ENCODE measurements at regions not wholly inside any gene's neighbourhood (a gene's known extent, or its start where the extent isn't known, plus 50 kb on each side); places are given as distances from the start of the nearest gene placed in this dataset.

DNA sequence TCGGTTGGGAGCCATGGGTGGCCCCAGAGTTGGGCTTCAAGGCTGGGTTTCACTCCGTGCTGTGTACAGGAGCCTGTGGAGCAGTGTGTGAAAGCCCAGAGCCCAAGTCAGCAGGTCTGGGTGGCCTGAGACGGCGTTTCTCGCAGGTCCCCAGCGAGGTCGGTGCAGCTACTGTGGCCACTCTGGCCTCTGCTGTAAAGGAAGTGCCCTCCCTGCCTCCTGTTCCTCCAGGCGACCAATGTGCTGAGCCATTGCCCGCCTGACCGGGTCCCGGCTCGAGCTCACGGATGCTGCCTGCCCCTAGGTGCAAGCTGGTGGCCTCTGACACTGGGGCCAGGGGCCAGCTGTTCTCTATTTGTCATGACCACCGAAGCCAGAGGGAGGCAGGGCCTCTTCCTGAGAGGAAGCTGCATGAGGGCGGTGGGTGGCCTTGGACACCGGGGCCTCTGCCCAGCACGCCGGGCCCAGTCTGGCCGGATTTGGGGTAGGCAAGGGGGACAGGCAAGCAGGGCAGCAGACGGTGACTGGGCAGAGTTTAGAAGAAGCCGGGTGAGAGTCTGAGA is 170.9 kb downstream of the IRF8 start:
- TF ChIP-seq PAX5 (IDR thresholded peaks at IDR 0.05; ENCODE audit: insufficient read depth, low read length, severe bottlenecking) = no peak
- TF ChIP-seq TAF1 (IDR thresholded peaks at IDR 0.05; ENCODE audit: low read depth, low read length) = no peak
- TF ChIP-seq SPI1 (IDR thresholded peaks at IDR 0.05; ENCODE audit: low read depth, low read length) = no peak
- no peak for TF ChIP-seq POU2F2 (IDR thresholded peaks at IDR 0.05; ENCODE audit: low read depth, low read length)
- no peak for TF ChIP-seq POLR2AphosphoS5 (IDR thresholded peaks at IDR 0.05; ENCODE audit: low read depth, low read length)
- TF ChIP-seq POLR2A (IDR thresholded peaks at IDR 0.05; ENCODE audit: low read depth, low read length) = no peak
- FAIRE-seq (no peak), DNase-seq (ENCODE audit: insufficient read length, low spot score) (no peak)

GRCh38 chr16:86070484-86070883 is 171.5 kb downstream of the IRF8 start:
- FAIRE-seq (no peak), DNase-seq (ENCODE audit: insufficient read length, low spot score) (no peak)
- no peak for TF ChIP-seq PAX5 (IDR thresholded peaks at IDR 0.05; ENCODE audit: insufficient read depth, low read length, severe bottlenecking)
- no peak for TF ChIP-seq POU2F2 (IDR thresholded peaks at IDR 0.05; ENCODE audit: low read depth, low read length)
- no peak for TF ChIP-seq SPI1 (IDR thresholded peaks at IDR 0.05; ENCODE audit: low read depth, low read length)
- TF ChIP-seq POLR2AphosphoS5 (IDR thresholded peaks at IDR 0.05; ENCODE audit: low read depth, low read length) = no peak
- no peak for TF ChIP-seq POLR2A (IDR thresholded peaks at IDR 0.05; ENCODE audit: low read depth, low read length)
- TF ChIP-seq TAF1 (IDR thresholded peaks at IDR 0.05; ENCODE audit: low read depth, low read length) = no peak

DNA sequence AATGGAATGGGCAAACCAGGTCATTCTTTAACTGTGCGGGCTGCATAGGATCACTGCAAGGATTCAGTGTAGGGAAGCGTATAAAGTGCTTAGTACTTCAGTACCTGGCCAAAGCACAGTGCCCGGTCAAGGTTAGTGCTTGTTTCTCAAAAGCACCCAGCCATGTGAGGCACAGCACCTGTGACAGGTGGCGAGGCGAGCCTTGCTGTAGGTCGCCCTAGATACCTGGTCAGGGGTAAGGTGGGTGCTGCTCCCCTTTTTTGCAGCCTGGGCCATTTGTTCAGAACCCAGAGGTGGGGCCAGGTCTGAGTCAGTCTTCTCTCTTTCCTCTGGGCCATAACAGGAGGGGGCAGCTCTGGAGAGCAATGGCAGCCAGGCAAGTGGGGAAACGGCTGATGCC is 172.0 kb downstream of the IRF8 start:
- FAIRE-seq = no peak
- TF ChIP-seq PAX5 (IDR thresholded peaks at IDR 0.05; ENCODE audit: insufficient read depth, low read length, severe bottlenecking) = no peak
- no peak for DNase-seq (ENCODE audit: insufficient read length, low spot score)

GRCh38 chr16:86071611-86072240 is 172.8 kb downstream of the IRF8 start:
- FAIRE-seq (no peak), DNase-seq (ENCODE audit: insufficient read length, low spot score) (no peak)
- TF ChIP-seq SPI1 (IDR thresholded peaks at IDR 0.05; ENCODE audit: low read depth, low read length) (no peak), POU2F2 (IDR thresholded peaks at IDR 0.05; ENCODE audit: low read depth, low read length) (no peak), POLR2A (IDR thresholded peaks at IDR 0.05; ENCODE audit: low read depth, low read length) (no peak), POLR2AphosphoS5 (IDR thresholded peaks at IDR 0.05; ENCODE audit: low read depth, low read length) (no peak), PAX5 (IDR thresholded peaks at IDR 0.05; ENCODE audit: insufficient read depth, low read length, severe bottlenecking) (no peak)

DNA sequence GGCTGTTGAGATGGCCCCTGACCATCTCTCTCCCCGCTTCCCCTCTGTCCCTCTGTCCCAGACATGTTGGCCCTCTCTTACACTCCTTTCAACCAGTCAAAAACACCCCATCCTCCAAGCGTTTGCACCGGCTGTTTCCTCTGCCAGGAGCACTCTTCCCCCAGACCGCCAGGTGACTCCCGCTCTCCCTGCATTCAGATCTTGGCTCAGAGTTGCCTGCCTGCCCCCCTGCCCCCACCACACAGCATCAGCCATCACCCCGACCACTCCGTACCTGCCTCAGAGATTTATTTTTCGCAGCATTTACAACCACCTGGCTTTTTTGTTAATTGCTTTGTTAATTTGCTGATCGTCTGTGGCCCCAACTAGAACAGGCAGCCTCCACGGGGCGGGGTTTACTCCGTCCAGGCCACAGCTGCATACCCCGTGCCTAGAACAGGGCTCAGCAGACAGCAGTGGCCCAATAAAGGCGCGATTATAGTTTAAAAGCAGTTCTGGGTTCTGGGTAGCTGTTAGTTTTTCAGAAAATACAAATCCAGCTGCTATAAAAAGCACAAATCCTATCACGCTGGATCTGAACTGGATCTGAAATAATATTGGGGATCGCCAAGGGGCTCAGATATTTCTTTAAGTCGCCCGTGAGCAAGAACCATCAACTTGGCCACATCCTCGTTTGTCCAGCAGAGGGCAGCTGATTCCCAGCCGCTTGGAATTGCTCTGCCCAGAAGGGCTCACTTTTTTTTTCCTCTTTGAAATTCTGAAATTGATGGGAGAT is 173.6 kb downstream of the IRF8 start:
- FAIRE-seq = no peak
- peak; percentile 60 for DNase-seq (ENCODE audit: insufficient read length, low spot score)
- TF ChIP-seq POLR2A (IDR thresholded peaks at IDR 0.05; ENCODE audit: low read depth, low read length) (no peak), PAX5 (IDR thresholded peaks at IDR 0.05; ENCODE audit: insufficient read depth, low read length, severe bottlenecking) (no peak), SPI1 (IDR thresholded peaks at IDR 0.05; ENCODE audit: low read depth, low read length) (no peak), POU2F2 (IDR thresholded peaks at IDR 0.05; ENCODE audit: low read depth, low read length) (no peak)

- FAIRE-seq (no peak), DNase-seq (ENCODE audit: insufficient read length, low spot score) (no peak)
- TF ChIP-seq SPI1 (IDR thresholded peaks at IDR 0.05; ENCODE audit: low read depth, low read length) (no peak), PAX5 (IDR thresholded peaks at IDR 0.05; ENCODE audit: insufficient read depth, low read length, severe bottlenecking) (no peak), POU2F2 (IDR thresholded peaks at IDR 0.05; ENCODE audit: low read depth, low read length) (no peak), POLR2AphosphoS5 (IDR thresholded peaks at IDR 0.05; ENCODE audit: low read depth, low read length) (no peak), POLR2A (IDR thresholded peaks at IDR 0.05; ENCODE audit: low read depth, low read length) (no peak)
Observed at GRCh38 chr16:86073103-86073625, 174.2 kb downstream of the IRF8 start.

- DNase-seq (ENCODE audit: insufficient read length, low spot score) (no peak), FAIRE-seq (peak; percentile 70)
- TF ChIP-seq PAX5 (IDR thresholded peaks at IDR 0.05; ENCODE audit: insufficient read depth, low read length, severe bottlenecking) (no peak), POU2F2 (IDR thresholded peaks at IDR 0.05; ENCODE audit: low read depth, low read length) (no peak), POLR2A (IDR thresholded peaks at IDR 0.05; ENCODE audit: low read depth, low read length) (no peak), TAF1 (IDR thresholded peaks at IDR 0.05; ENCODE audit: low read depth, low read length) (no peak), SPI1 (IDR thresholded peaks at IDR 0.05; ENCODE audit: low read depth, low read length) (no peak), POLR2AphosphoS5 (IDR thresholded peaks at IDR 0.05; ENCODE audit: low read depth, low read length) (no peak)
Observed at GRCh38 chr16:86073763-86074493, 175.0 kb downstream of the IRF8 start.

GRCh38 chr16:86074651-86075487 is 175.9 kb downstream of the IRF8 start:
- DNase-seq (ENCODE audit: insufficient read length, low spot score) = no peak
- no peak for FAIRE-seq
- TF ChIP-seq PAX5 (IDR thresholded peaks at IDR 0.05; ENCODE audit: insufficient read depth, low read length, severe bottlenecking) = no peak
- no peak for TF ChIP-seq POLR2AphosphoS5 (IDR thresholded peaks at IDR 0.05; ENCODE audit: low read depth, low read length)

- FAIRE-seq (no peak), DNase-seq (ENCODE audit: insufficient read length, low spot score) (no peak)
- no peak for TF ChIP-seq PAX5 (IDR thresholded peaks at IDR 0.05; ENCODE audit: insufficient read depth, low read length, severe bottlenecking)
- TF ChIP-seq POLR2AphosphoS5 (IDR thresholded peaks at IDR 0.05; ENCODE audit: low read depth, low read length) = no peak
- TF ChIP-seq POLR2A (IDR thresholded peaks at IDR 0.05; ENCODE audit: low read depth, low read length) = no peak
- no peak for TF ChIP-seq SPI1 (IDR thresholded peaks at IDR 0.05; ENCODE audit: low read depth, low read length)
- no peak for TF ChIP-seq POU2F2 (IDR thresholded peaks at IDR 0.05; ENCODE audit: low read depth, low read length)
- TF ChIP-seq TAF1 (IDR thresholded peaks at IDR 0.05; ENCODE audit: low read depth, low read length) = no peak
Observed at GRCh38 chr16:86075488-86075785, 176.5 kb downstream of the IRF8 start.
